WTC11 (cell line): ENCODE measurements at regions not wholly inside any gene's neighbourhood (a gene's known extent, or its start where the extent isn't known, plus 50 kb on each side); places are given as distances from the start of the nearest gene placed in this dataset.

Experiments used
- ATAC-seq: fragments of 200-7000 bp; cut with Tn5 transposase; 2 replicates; pipeline ENCODE4 v1.10.0; 2021; ENCODE audit warnings: mild to moderate bottlenecking, moderate library complexity
- CTCF ChIA-PET: fragments of 300-600 bp; sonication (Branson Sonifier 250); formaldehyde crosslinking; loops from one replicate; lab custom pipeline; 2021; ENCODE audit warnings: antibody characterized with exemption; lab: Charles Lee
- POLR2A ChIA-PET: fragments of 350-600 bp; sonication (Branson Sonifier 250); formaldehyde crosslinking; loops from one replicate; lab custom pipeline; 2021; ENCODE audit warnings: antibody characterized with exemption; lab: Charles Lee
- DNase-seq: peaks from one replicate; pipeline ENCODE4 v3.0.0; 2021; ENCODE audit warnings: low spot score
- H3K27ac Mint-ChIP-seq: 2 replicates; pipeline ENCODE4 v1.8.0; 2021; ENCODE audit warnings: mixed read lengths
- H3K27me3 Mint-ChIP-seq: 2 replicates; pipeline ENCODE4 v1.8.0; 2021; ENCODE audit warnings: low read depth, mild to moderate bottlenecking, moderate library complexity, mixed read lengths
- H3K36me3 Mint-ChIP-seq: 2 replicates; pipeline ENCODE4 v1.8.0; 2021; ENCODE audit warnings: mixed read lengths
- H3K4me1 Mint-ChIP-seq: 2 replicates; pipeline ENCODE4 v1.8.0; 2022; ENCODE audit warnings: mixed read lengths
- H3K4me3 Mint-ChIP-seq: 2 replicates; pipeline ENCODE4 v1.8.0; 2021; ENCODE audit warnings: mild to moderate bottlenecking, moderate library complexity, mixed read lengths
- H3K9me3 Mint-ChIP-seq: 2 replicates; pipeline ENCODE4 v1.8.0; 2021; ENCODE audit warnings: mixed read lengths
- CREB1 ChIP-seq: sonication (generic); formaldehyde crosslinking; IDR thresholded peaks from 2 replicates; pipeline ENCODE4 v1.8.0; 2023; ENCODE audit warnings: mild to moderate bottlenecking, missing genetic modification reagents
- ELF4 ChIP-seq: sonication (generic); formaldehyde crosslinking; IDR thresholded peaks from 2 replicates; pipeline ENCODE4 v1.8.1; 2022; ENCODE audit warnings: low read depth, mild to moderate bottlenecking, moderate library complexity, missing genetic modification reagents
- ERG ChIP-seq: fragments of 250-450 bp; sonication (Bioruptor Pico); IDR thresholded peaks from 2 replicates; pipeline ENCODE4 v1.8.0; 2021; ENCODE audit warnings: mild to moderate bottlenecking
- ESRRA ChIP-seq: sonication (generic); formaldehyde crosslinking; IDR thresholded peaks from 2 replicates; pipeline ENCODE4 v1.8.1; 2022; ENCODE audit warnings: mild to moderate bottlenecking, missing genetic modification reagents, borderline replicate concordance
- GTF2I ChIP-seq: fragments of 250-450 bp; sonication (Bioruptor Pico); conservative IDR thresholded peaks from 2 replicates; pipeline ENCODE4 v1.4.0; 2021; ENCODE audit warnings: mild to moderate bottlenecking
- KAT7 ChIP-seq: sonication (generic); formaldehyde crosslinking; IDR thresholded peaks from 2 replicates; pipeline ENCODE4 v1.8.1; 2023; ENCODE audit warnings: missing genetic modification reagents, mild to moderate bottlenecking, borderline replicate concordance
- MAX ChIP-seq: sonication (generic); formaldehyde crosslinking; IDR thresholded peaks from 2 replicates; pipeline ENCODE4 v1.8.0; 2022; ENCODE audit warnings: mild to moderate bottlenecking, missing genetic modification reagents
- MYBL2 ChIP-seq: sonication (generic); formaldehyde crosslinking; IDR thresholded peaks from 2 replicates; pipeline ENCODE4 v1.8.1; 2023; ENCODE audit warnings: mild to moderate bottlenecking, moderate library complexity, missing genetic modification reagents
- NFYB ChIP-seq: sonication (generic); formaldehyde crosslinking; conservative IDR thresholded peaks from 2 replicates; pipeline ENCODE4 v1.8.0; 2022; ENCODE audit warnings: low read depth, missing genetic modification reagents
- OVOL2 ChIP-seq: fragments of 250-450 bp; sonication (Bioruptor Pico); IDR thresholded peaks from 2 replicates; pipeline ENCODE4 v1.9.0; 2021; ENCODE audit warnings: mild to moderate bottlenecking, borderline replicate concordance
- PRDM15 ChIP-seq: sonication (generic); formaldehyde crosslinking; IDR thresholded peaks from 2 replicates; pipeline ENCODE4 v1.8.0; 2022; ENCODE audit warnings: missing genetic modification reagents
- RORB ChIP-seq: fragments of 250-450 bp; sonication (Bioruptor Pico); IDR thresholded peaks from 2 replicates; pipeline ENCODE4 v1.9.0; 2021; ENCODE audit warnings: mild to moderate bottlenecking
- SP1 ChIP-seq: sonication (generic); formaldehyde crosslinking; conservative IDR thresholded peaks from 2 replicates; pipeline ENCODE4 v1.8.1; 2022; ENCODE audit warnings: missing genetic modification reagents
- TEAD1 ChIP-seq: sonication (generic); formaldehyde crosslinking; IDR thresholded peaks from 2 replicates; pipeline ENCODE4 v1.8.0; 2022; ENCODE audit warnings: mild to moderate bottlenecking, missing genetic modification reagents
- TP53 ChIP-seq: sonication (generic); formaldehyde crosslinking; IDR thresholded peaks from 2 replicates; pipeline ENCODE4 v1.8.1; 2023; ENCODE audit warnings: mild to moderate bottlenecking, missing genetic modification reagents
- ZNF138 ChIP-seq: sonication (generic); formaldehyde crosslinking; conservative IDR thresholded peaks from 2 replicates; pipeline ENCODE4 v1.8.1; 2022; ENCODE audit warnings: mild to moderate bottlenecking, moderate library complexity, missing genetic modification reagents
- ZNF263 ChIP-seq: sonication (generic); formaldehyde crosslinking; IDR thresholded peaks from 2 replicates; pipeline ENCODE4 v1.8.1; 2022; ENCODE audit warnings: low read depth, mild to moderate bottlenecking, moderate library complexity, missing genetic modification reagents
- ZNF416 ChIP-seq: fragments of 250-450 bp; sonication (Bioruptor Pico); IDR thresholded peaks from 2 replicates; pipeline ENCODE4 v1.9.0; 2021; ENCODE audit warnings: mild to moderate bottlenecking, inconsistent platforms
- ZNF512 ChIP-seq: sonication (generic); formaldehyde crosslinking; IDR thresholded peaks from 2 replicates; pipeline ENCODE4 v1.8.1; 2022; ENCODE audit warnings: missing genetic modification reagents, borderline replicate concordance
- ZNF671 ChIP-seq: fragments of 250-450 bp; sonication (Bioruptor Pico); IDR thresholded peaks from 2 replicates; pipeline ENCODE4 v1.8.0; 2021; ENCODE audit warnings: mild to moderate bottlenecking
- TF ChIP-seq, protein P1 (sequence below): sonication (generic); formaldehyde crosslinking; IDR thresholded peaks from 2 replicates; pipeline ENCODE4 v1.8.0; 2022; ENCODE audit warnings: mild to moderate bottlenecking, missing genetic modification reagents
- TF ChIP-seq, protein P2 (sequence below): sonication (generic); formaldehyde crosslinking; IDR thresholded peaks from 2 replicates; pipeline ENCODE4 v1.8.1; 2023; ENCODE audit warnings: mild to moderate bottlenecking, missing genetic modification reagents, borderline replicate concordance

GRCh38 chr1:104120525-104120924 is 370.8 kb downstream of the AMY1C start (continued):
- TF ChIP-seq, protein P1, sequence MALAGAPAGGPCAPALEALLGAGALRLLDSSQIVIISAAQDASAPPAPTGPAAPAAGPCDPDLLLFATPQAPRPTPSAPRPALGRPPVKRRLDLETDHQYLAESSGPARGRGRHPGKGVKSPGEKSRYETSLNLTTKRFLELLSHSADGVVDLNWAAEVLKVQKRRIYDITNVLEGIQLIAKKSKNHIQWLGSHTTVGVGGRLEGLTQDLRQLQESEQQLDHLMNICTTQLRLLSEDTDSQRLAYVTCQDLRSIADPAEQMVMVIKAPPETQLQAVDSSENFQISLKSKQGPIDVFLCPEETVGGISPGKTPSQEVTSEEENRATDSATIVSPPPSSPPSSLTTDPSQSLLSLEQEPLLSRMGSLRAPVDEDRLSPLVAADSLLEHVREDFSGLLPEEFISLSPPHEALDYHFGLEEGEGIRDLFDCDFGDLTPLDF (CRISPR knock-in tag) = no peak
- no peak for TF ChIP-seq NFYB (CRISPR knock-in tag)
- no peak for TF ChIP-seq MYBL2 (CRISPR knock-in tag)
- no peak for TF ChIP-seq ZNF512 (CRISPR knock-in tag)
- TF ChIP-seq SP1 (CRISPR knock-in tag) = no peak

GRCh38 chr1:104121271-104121670 is 371.6 kb downstream of the AMY1C start:
- Mint-ChIP-seq H3K9me3 (no peaks in the 10 kb centered on the region), H3K36me3 (no peaks in the 10 kb centered on the region), H3K27ac (no peak overlapping the region), H3K4me1 (peaks cover 5% of the 10 kb centered on the region), H3K4me3 (no peak overlapping the region), H3K27me3 (no peaks in the 10 kb centered on the region)
- DNase-seq (no peak), ATAC-seq (no peak)
- ChIA-PET POLR2A (no interaction called here), CTCF (no interaction called here)
- TF ChIP-seq SP1 (CRISPR knock-in tag) = no peak
- no peak for TF ChIP-seq ZNF512 (CRISPR knock-in tag)
- TF ChIP-seq PRDM15 (CRISPR knock-in tag) = no peak
- TF ChIP-seq ERG = no peak
- TF ChIP-seq CREB1 (CRISPR knock-in tag) = no peak
- TF ChIP-seq, protein P2, sequence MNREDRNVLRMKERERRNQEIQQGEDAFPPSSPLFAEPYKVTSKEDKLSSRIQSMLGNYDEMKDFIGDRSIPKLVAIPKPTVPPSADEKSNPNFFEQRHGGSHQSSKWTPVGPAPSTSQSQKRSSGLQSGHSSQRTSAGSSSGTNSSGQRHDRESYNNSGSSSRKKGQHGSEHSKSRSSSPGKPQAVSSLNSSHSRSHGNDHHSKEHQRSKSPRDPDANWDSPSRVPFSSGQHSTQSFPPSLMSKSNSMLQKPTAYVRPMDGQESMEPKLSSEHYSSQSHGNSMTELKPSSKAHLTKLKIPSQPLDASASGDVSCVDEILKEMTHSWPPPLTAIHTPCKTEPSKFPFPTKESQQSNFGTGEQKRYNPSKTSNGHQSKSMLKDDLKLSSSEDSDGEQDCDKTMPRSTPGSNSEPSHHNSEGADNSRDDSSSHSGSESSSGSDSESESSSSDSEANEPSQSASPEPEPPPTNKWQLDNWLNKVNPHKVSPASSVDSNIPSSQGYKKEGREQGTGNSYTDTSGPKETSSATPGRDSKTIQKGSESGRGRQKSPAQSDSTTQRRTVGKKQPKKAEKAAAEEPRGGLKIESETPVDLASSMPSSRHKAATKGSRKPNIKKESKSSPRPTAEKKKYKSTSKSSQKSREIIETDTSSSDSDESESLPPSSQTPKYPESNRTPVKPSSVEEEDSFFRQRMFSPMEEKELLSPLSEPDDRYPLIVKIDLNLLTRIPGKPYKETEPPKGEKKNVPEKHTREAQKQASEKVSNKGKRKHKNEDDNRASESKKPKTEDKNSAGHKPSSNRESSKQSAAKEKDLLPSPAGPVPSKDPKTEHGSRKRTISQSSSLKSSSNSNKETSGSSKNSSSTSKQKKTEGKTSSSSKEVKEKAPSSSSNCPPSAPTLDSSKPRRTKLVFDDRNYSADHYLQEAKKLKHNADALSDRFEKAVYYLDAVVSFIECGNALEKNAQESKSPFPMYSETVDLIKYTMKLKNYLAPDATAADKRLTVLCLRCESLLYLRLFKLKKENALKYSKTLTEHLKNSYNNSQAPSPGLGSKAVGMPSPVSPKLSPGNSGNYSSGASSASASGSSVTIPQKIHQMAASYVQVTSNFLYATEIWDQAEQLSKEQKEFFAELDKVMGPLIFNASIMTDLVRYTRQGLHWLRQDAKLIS (CRISPR knock-in tag) = no peak
- TF ChIP-seq ZNF416 (CRISPR knock-in tag) = no peak
- TF ChIP-seq OVOL2 (CRISPR knock-in tag) = no peak
- TF ChIP-seq ZNF671 = no peak
- no peak for TF ChIP-seq ZNF138 (CRISPR knock-in tag)
- TF ChIP-seq RORB = no peak
- no peak for TF ChIP-seq ZNF263 (CRISPR knock-in tag)
- TF ChIP-seq MAX (CRISPR knock-in tag) = no peak
- no peak for TF ChIP-seq MYBL2 (CRISPR knock-in tag)
- no peak for TF ChIP-seq ESRRA (CRISPR knock-in tag)
- no peak for TF ChIP-seq KAT7 (CRISPR knock-in tag)
- no peak for TF ChIP-seq TP53 (CRISPR knock-in tag)
- no peak for TF ChIP-seq ELF4 (CRISPR knock-in tag)
- no peak for TF ChIP-seq GTF2I (CRISPR knock-in tag)
- TF ChIP-seq TEAD1 (CRISPR knock-in tag) = no peak
